Thyroid gland (tissue), 4 donors: ENCODE measurements at regions not wholly inside any gene's neighbourhood (a gene's known extent, or its start where the extent isn't known, plus 50 kb on each side); places are given as distances from the start of the nearest gene placed in this dataset.

Experiments used
- POLR2A ChIP-seq, 2 donors: fragments of 450-650 bp; IDR thresholded peaks; one replicate each; pipeline ENCODE4 v1.6.1; 2017; ENCODE audit warnings: antibody characterized with exemption in 2 of 2, mild to moderate bottlenecking in 2 of 2, moderate library complexity in 1 of 2
- TF ChIP-seq, protein P1 (sequence below), 6 experiments: fragments of 200-600 bp in 3 of 6; fragments of 450-650 bp in 3 of 6; sonication (generic) in 3 of 6; IDR thresholded peaks; one replicate each; pipeline ENCODE4 v1.5.1; 2016 to 2019; ENCODE audit warnings: antibody characterized with exemption in 6 of 6, mild to moderate bottlenecking in 2 of 6, inconsistent platforms in 1 of 6, moderate library complexity in 1 of 6

DNA sequence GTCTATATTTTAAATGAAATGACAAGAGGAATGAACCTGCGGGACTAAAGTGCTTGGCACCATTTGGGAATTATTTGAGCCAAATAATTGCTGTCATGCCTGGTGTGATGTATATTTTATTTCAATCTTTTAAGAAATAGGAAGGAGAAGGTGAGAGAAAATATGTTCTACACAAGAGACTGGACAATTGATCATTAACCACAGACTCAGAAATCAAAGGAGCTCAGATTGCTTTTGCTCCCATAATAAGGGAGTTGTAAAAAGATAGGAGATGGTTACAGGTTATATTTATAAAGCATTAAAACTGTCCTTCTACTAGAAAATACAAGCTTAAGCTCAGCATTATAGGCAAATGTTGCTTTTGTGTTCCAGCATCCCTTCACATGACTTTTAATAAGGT is 515.2 kb upstream of the SULF2 start:
- TF ChIP-seq, protein P1, sequence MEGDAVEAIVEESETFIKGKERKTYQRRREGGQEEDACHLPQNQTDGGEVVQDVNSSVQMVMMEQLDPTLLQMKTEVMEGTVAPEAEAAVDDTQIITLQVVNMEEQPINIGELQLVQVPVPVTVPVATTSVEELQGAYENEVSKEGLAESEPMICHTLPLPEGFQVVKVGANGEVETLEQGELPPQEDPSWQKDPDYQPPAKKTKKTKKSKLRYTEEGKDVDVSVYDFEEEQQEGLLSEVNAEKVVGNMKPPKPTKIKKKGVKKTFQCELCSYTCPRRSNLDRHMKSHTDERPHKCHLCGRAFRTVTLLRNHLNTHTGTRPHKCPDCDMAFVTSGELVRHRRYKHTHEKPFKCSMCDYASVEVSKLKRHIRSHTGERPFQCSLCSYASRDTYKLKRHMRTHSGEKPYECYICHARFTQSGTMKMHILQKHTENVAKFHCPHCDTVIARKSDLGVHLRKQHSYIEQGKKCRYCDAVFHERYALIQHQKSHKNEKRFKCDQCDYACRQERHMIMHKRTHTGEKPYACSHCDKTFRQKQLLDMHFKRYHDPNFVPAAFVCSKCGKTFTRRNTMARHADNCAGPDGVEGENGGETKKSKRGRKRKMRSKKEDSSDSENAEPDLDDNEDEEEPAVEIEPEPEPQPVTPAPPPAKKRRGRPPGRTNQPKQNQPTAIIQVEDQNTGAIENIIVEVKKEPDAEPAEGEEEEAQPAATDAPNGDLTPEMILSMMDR (IDR thresholded peaks at IDR 0.05), result no peak
- TF ChIP-seq POLR2A (IDR thresholded peaks at IDR 0.05), result no peak
